ENCODE measurements at regions not wholly inside any gene's neighbourhood (a gene's known extent, or its start where the extent isn't known, plus 50 kb on each side); places are given as distances from the start of the nearest gene placed in this dataset.

GRCh38 chr10:32130788-32131187 lies 74.6 kb upstream of the KIF5B start:
- Histone ChIP-seq H3K9me3 (ENCODE audit: low read length) (no peaks in the 10 kb centered on the region), H4K20me1 (ENCODE audit: insufficient read depth) (no peaks in the 10 kb centered on the region), H3K4me2 (ENCODE audit: low read length) (no peak overlapping the region), H3K9me2 (ENCODE audit: insufficient read depth, low read length) (no peaks in the 10 kb centered on the region), H3K9ac (ENCODE audit: low read length) (no peak overlapping the region), H3F3A (ENCODE audit: insufficient read depth, low read length, poor library complexity, severe bottlenecking) (no peaks in the 10 kb centered on the region), H3K79me2 (replicated peaks; ENCODE audit: insufficient read depth, low read length) (no peaks in the 10 kb centered on the region), H3K27ac (ENCODE audit: low read length) (no peak overlapping the region), H2AFZ (ENCODE audit: low read depth, low read length) (no peak overlapping the region), H3K27me3 (ENCODE audit: insufficient read depth, low read depth, low read length) (no peaks in the 10 kb centered on the region), H3K36me3 (ENCODE audit: insufficient read depth, low read length) (no peaks in the 10 kb centered on the region), H3K4me3 (ENCODE audit: low read length) (no peak overlapping the region)
- TF ChIP-seq EZH2 (IDR thresholded peaks at IDR 0.05; ENCODE audit: borderline replicate concordance, insufficient read depth, low read length, poor library complexity, severe bottlenecking) = no peak

DNA sequence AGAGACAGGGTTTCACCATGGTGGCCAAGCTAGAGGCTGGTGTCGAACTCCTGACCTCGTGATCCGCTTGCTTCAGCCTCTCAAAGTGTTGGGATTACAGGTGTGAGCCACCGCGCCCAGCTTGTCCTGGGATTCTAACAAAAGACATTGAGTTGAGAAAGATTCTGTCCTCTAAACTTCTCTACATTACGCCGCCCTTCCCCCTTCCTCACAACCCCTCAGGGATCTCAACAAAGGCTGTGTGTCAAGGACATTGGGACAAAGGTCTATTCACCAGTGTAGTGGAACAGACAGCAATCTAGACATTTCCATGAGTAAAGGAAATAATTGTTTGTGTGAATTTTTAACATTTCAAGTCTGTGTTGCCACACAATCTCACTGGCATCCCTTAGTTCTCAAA lies 68.8 kb upstream of the KIF5B start:
- Histone ChIP-seq H3K27me3 (ENCODE audit: insufficient read depth, low read depth, low read length) (no peaks in the 10 kb centered on the region), H3K9ac (ENCODE audit: low read length) (no peak overlapping the region), H3K79me2 (replicated peaks; ENCODE audit: insufficient read depth, low read length) (no peaks in the 10 kb centered on the region), H3K27ac (ENCODE audit: low read length) (no peak overlapping the region), H3F3A (ENCODE audit: insufficient read depth, low read length, poor library complexity, severe bottlenecking) (no peaks in the 10 kb centered on the region), H3K9me2 (ENCODE audit: insufficient read depth, low read length) (no peaks in the 10 kb centered on the region), H3K4me3 (ENCODE audit: low read length) (no peak overlapping the region), H3K4me2 (ENCODE audit: low read length) (no peak overlapping the region), H4K20me1 (ENCODE audit: insufficient read depth) (no peaks in the 10 kb centered on the region), H3K36me3 (ENCODE audit: insufficient read depth, low read length) (no peaks in the 10 kb centered on the region), H3K9me3 (ENCODE audit: low read length) (no peaks in the 10 kb centered on the region), H2AFZ (ENCODE audit: low read depth, low read length) (no peak overlapping the region)
- TF ChIP-seq TAF1 (IDR thresholded peaks at IDR 0.05; ENCODE audit: low read depth) (no peak), RAD21 (conservative IDR thresholded peaks at IDR 0.05) (no peak), POLR2AphosphoS5 (IDR thresholded peaks at IDR 0.05) (no peak)
- TF ChIP-seq, protein P1, sequence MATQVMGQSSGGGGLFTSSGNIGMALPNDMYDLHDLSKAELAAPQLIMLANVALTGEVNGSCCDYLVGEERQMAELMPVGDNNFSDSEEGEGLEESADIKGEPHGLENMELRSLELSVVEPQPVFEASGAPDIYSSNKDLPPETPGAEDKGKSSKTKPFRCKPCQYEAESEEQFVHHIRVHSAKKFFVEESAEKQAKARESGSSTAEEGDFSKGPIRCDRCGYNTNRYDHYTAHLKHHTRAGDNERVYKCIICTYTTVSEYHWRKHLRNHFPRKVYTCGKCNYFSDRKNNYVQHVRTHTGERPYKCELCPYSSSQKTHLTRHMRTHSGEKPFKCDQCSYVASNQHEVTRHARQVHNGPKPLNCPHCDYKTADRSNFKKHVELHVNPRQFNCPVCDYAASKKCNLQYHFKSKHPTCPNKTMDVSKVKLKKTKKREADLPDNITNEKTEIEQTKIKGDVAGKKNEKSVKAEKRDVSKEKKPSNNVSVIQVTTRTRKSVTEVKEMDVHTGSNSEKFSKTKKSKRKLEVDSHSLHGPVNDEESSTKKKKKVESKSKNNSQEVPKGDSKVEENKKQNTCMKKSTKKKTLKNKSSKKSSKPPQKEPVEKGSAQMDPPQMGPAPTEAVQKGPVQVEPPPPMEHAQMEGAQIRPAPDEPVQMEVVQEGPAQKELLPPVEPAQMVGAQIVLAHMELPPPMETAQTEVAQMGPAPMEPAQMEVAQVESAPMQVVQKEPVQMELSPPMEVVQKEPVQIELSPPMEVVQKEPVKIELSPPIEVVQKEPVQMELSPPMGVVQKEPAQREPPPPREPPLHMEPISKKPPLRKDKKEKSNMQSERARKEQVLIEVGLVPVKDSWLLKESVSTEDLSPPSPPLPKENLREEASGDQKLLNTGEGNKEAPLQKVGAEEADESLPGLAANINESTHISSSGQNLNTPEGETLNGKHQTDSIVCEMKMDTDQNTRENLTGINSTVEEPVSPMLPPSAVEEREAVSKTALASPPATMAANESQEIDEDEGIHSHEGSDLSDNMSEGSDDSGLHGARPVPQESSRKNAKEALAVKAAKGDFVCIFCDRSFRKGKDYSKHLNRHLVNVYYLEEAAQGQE (IDR thresholded peaks at IDR 0.05; ENCODE audit: borderline replicate concordance) = no peak

DNA sequence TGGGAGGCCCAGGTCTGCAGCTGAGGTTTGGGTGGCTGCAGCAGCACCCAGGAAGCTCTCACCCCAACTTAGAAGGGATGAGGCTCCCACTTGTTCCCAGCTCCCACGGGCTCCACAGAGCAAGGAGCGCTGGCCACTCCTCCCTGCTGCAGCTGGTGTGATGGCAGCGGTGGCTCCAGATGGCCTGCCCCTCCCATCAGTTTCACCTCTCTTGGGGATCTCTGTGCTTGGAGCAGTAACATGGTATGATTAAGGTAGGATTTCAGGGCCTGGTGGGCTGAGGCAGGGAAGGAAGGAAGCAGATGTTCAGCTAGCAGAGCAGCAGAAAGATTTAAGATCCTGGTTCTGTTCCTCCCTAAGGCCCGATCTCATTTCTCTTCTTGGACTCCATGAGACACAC lies 66.8 kb upstream of the KIF5B start:
- Histone ChIP-seq H3K9ac (ENCODE audit: low read length) (no peak overlapping the region), H3K9me3 (ENCODE audit: low read length) (no peaks in the 10 kb centered on the region), H3K4me2 (ENCODE audit: low read length) (no peak overlapping the region), H3K4me3 (ENCODE audit: low read length) (no peak overlapping the region), H3K36me3 (ENCODE audit: insufficient read depth, low read length) (no peaks in the 10 kb centered on the region), H3F3A (ENCODE audit: insufficient read depth, low read length, poor library complexity, severe bottlenecking) (no peaks in the 10 kb centered on the region), H3K27me3 (ENCODE audit: insufficient read depth, low read depth, low read length) (no peaks in the 10 kb centered on the region), H3K9me2 (ENCODE audit: insufficient read depth, low read length) (no peaks in the 10 kb centered on the region), H3K79me2 (replicated peaks; ENCODE audit: insufficient read depth, low read length) (no peaks in the 10 kb centered on the region), H4K20me1 (ENCODE audit: insufficient read depth) (no peaks in the 10 kb centered on the region), H3K27ac (ENCODE audit: low read length) (no peak overlapping the region), H2AFZ (ENCODE audit: low read depth, low read length) (no peak overlapping the region)
- TF ChIP-seq EZH2 (IDR thresholded peaks at IDR 0.05; ENCODE audit: borderline replicate concordance, insufficient read depth, low read length, poor library complexity, severe bottlenecking) (no peak), TAF1 (IDR thresholded peaks at IDR 0.05; ENCODE audit: low read depth) (no peak), SMC3 (conservative IDR thresholded peaks at IDR 0.05; ENCODE audit: poor library complexity) (no peak), MXI1 (conservative IDR thresholded peaks at IDR 0.05; ENCODE audit: poor library complexity, severe bottlenecking) (no peak)
- TF ChIP-seq, protein P1 (IDR thresholded peaks at IDR 0.05; ENCODE audit: borderline replicate concordance) = no peak
